ENCODE measurements at regions not wholly inside any gene's neighbourhood (a gene's known extent, or its start where the extent isn't known, plus 50 kb on each side); places are given as distances from the start of the nearest gene placed in this dataset.

- TF ChIP-seq CTCF (IDR thresholded peaks at IDR 0.05; ENCODE audit: low read depth, low read length) (no peak), MAX (IDR thresholded peaks at IDR 0.05; ENCODE audit: low read depth, low read length) (no peak), POLR2A (IDR thresholded peaks at IDR 0.05; ENCODE audit: extremely low read depth, insufficient read length) (no peak)
Measured at GRCh38 chr10:121182219-121182618, 331.1 kb downstream of the WDR11 start.
